Fibroblast of skin of abdomen (primary cell): ENCODE measurements at regions not wholly inside any gene's neighbourhood (a gene's known extent, or its start where the extent isn't known, plus 50 kb on each side); places are given as distances from the start of the nearest gene placed in this dataset.
"Not testable (repeated sequence)": the region's sequence is repeated elsewhere in the genome, so short reads cannot be mapped to it uniquely, and the experiment has no call there.

ENCODE experiments used
- DNase-seq: peaks from one replicate; pipeline ENCODE4 v3.0.0-alpha.2; 2013

- DNase-seq, result no peak
Measured at GRCh38 chr9:81344366-81344765, 345.0 kb downstream of the TLE1 start.

- no peak for DNase-seq
Measured at GRCh38 chr9:81335879-81336421, 353.4 kb downstream of the TLE1 start.

GRCh38 chr9:81321551-81321950, 367.8 kb downstream of the TLE1 start:
- DNase-seq, result no peak

- no peak for DNase-seq
Measured at GRCh38 chr9:81320909-81321482, 368.4 kb downstream of the TLE1 start.

GRCh38 chr9:81318571-81318970, 370.8 kb downstream of the TLE1 start:
- DNase-seq, result peak; percentile 5

- DNase-seq, result peak; percentile 41
Measured at GRCh38 chr9:81317939-81318338, 371.4 kb downstream of the TLE1 start.

GRCh38 chr9:81317223-81317622, 372.1 kb downstream of the TLE1 start:
- DNase-seq, result no peak

- no peak for DNase-seq
Measured at GRCh38 chr9:81314490-81314889, 374.9 kb downstream of the TLE1 start.

GRCh38 chr9:81313877-81314276, 375.5 kb downstream of the TLE1 start:
- DNase-seq, result no peak

- no peak for DNase-seq
Measured at GRCh38 chr9:81312346-81312745, 377.0 kb downstream of the TLE1 start.

GRCh38 chr9:81308404-81308803, 380.9 kb downstream of the TLE1 start:
- no peak for DNase-seq

- not testable (repeated sequence) for DNase-seq
Measured at GRCh38 chr9:81307791-81308190, 381.6 kb downstream of the TLE1 start.

GRCh38 chr9:81305561-81306182, 383.7 kb downstream of the TLE1 start:
- no peak for DNase-seq

- DNase-seq, result no peak
Measured at GRCh38 chr9:81303658-81304057, 385.7 kb downstream of the TLE1 start.

GRCh38 chr9:81293651-81294050, 395.7 kb downstream of the TLE1 start:
- DNase-seq, result no peak

GRCh38 chr9:81292056-81292805, 397.1 kb downstream of the TLE1 start:
- DNase-seq, result no peak

GRCh38 chr9:81289622-81290021, 399.7 kb downstream of the TLE1 start:
- DNase-seq, result no peak

GRCh38 chr9:81268048-81268447, 421.3 kb downstream of the TLE1 start:
- peak; percentile 31 for DNase-seq

GRCh38 chr9:81266674-81267073, 422.7 kb downstream of the TLE1 start:
- peak; percentile 57 for DNase-seq

- peak; percentile 17 for DNase-seq
Measured at GRCh38 chr9:81266086-81266485, 423.3 kb downstream of the TLE1 start.

- DNase-seq, result peak; percentile 28
Measured at GRCh38 chr9:81264516-81264915, 424.8 kb downstream of the TLE1 start.

GRCh38 chr9:81259896-81260295, 429.5 kb downstream of the TLE1 start:
- DNase-seq, result no peak

- no peak for DNase-seq
Measured at GRCh38 chr9:81256368-81256767, 433.0 kb downstream of the TLE1 start.

- no peak for DNase-seq
Measured at GRCh38 chr9:81250606-81251005, 438.7 kb downstream of the TLE1 start.
